ENCODE measurements at regions not wholly inside any gene's neighbourhood (a gene's known extent, or its start where the extent isn't known, plus 50 kb on each side); places are given as distances from the start of the nearest gene placed in this dataset.

DNA sequence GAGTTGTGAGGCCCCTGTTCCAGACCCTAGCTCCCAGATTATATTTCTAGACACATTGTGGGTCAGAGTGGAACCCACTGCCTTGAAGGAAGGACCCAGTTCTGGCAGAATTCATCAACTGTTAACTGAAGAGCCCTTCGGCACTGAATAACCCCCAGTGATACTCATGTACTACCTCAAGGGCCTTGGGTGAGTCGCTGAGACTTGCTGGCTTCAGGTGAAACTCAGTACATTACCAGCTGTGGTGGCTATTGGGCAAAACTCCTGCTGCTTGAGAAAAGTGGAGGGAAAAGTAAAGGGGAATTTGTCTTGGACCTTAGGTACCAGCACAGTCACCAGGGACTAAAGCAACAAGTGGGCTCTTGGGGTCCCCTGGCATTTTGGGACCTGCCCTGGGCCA lies 394.9 kb upstream of the EPHA3 start:
- H3K79me2 ChIP-seq (ENCODE audit: control insufficient read depth, insufficient read depth, low read length): no peaks in the 10 kb centered on the region
- TF ChIP-seq, protein P1, sequence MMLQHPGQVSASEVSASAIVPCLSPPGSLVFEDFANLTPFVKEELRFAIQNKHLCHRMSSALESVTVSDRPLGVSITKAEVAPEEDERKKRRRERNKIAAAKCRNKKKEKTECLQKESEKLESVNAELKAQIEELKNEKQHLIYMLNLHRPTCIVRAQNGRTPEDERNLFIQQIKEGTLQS (IDR thresholded peaks at IDR 0.05; ENCODE audit: borderline replicate concordance, extremely low read depth, low read depth, low read length): no peak
- no peak for TF ChIP-seq MEF2A (IDR thresholded peaks at IDR 0.05; ENCODE audit: insufficient read depth, low read depth, low read length)
- TF ChIP-seq, protein P2, sequence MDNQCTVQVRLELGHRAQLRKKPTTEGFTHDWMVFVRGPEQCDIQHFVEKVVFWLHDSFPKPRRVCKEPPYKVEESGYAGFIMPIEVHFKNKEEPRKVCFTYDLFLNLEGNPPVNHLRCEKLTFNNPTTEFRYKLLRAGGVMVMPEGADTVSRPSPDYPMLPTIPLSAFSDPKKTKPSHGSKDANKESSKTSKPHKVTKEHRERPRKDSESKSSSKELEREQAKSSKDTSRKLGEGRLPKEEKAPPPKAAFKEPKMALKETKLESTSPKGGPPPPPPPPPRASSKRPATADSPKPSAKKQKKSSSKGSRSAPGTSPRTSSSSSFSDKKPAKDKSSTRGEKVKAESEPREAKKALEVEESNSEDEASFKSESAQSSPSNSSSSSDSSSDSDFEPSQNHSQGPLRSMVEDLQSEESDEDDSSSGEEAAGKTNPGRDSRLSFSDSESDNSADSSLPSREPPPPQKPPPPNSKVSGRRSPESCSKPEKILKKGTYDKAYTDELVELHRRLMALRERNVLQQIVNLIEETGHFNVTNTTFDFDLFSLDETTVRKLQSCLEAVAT (IDR thresholded peaks at IDR 0.05): no peak
- no peak for FAIRE-seq
- WGBS (ENCODE audit: insufficient coverage, insufficient replicate concordance, low lambda C conversion rate, missing lambda C conversion rate): 0% methylated on average over 2 of the region's 2 CpGs
- no peak overlapping the region for H3K4me2 ChIP-seq (ENCODE audit: control insufficient read depth, insufficient read depth)
- in situ Hi-C loops (cut with MboI) (no loop called here), intact Hi-C loops (cut with micrococcal nuclease; ENCODE audit: unreplicated experiment) (no loop called here)
- no peaks in the 10 kb centered on the region for H3K27me3 ChIP-seq (replicated peaks in 1 of 2; ENCODE audit: control insufficient read depth in 2 of 2, insufficient read depth in 2 of 2, low read length in 1 of 2)
- ChIA-PET SMC1A (ENCODE audit: uncharacterized antibody, unreplicated experiment) (no interaction called here), RAD21 (ENCODE audit: unreplicated experiment) (no interaction called here), POLR2A (no interaction called here), CTCF (no interaction called here)
- no peak overlapping the region for H3K9ac ChIP-seq (ENCODE audit: control insufficient read depth, insufficient read depth, low read length)
- no TSS peak for BruUV-seq (replicated peaks)
- DNase-seq (ENCODE audit: low read depth, low spot score): no peak
- H3K4me3 ChIP-seq: no peak overlapping the region
- no peaks in the 10 kb centered on the region for H4K20me1 ChIP-seq (ENCODE audit: control insufficient read depth, insufficient read depth)
- ATAC-seq: no peak
- H2AFZ ChIP-seq (ENCODE audit: control insufficient read depth, low read depth, low read length): no peak overlapping the region
- H3K4me1 ChIP-seq (ENCODE audit: control insufficient read depth, insufficient read depth, low read length): no peaks in the 10 kb centered on the region
- H3K27ac ChIP-seq (ENCODE audit: control insufficient read depth, insufficient read depth): no peak overlapping the region
- H3K36me3 ChIP-seq (ENCODE audit: control insufficient read depth in 2 of 2, insufficient read depth in 2 of 2, low read length in 1 of 2): no peaks in the 10 kb centered on the region
- no peaks in the 10 kb centered on the region for H3K9me3 ChIP-seq (replicated peaks; ENCODE audit: control insufficient read depth, insufficient read depth, low read length)

DNA sequence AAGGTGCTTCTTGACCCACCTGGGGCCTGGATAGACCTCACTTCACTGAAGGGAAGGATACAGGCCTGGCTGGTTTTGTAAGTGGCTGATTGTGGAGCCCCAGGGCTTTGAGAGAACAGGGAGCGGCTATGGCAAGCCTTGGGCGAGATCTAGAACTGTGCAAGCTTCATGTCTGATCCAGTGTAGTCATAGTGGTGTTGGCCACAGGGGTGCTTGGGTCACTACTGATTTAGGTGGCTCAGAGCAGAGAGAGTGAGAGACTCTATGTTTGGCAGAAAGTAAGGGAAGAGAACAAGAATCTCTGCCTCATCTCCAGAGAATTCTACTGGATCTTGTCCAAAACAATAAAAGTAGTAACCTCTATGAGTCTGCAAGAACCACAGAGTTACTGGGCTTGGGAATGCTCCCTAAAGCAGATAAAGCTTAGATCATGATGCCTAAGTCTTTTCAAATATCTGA lies 394.2 kb upstream of the EPHA3 start:
- H3K36me3 ChIP-seq (ENCODE audit: control insufficient read depth in 2 of 2, insufficient read depth in 2 of 2, low read length in 1 of 2): no peaks in the 10 kb centered on the region
- no peaks in the 10 kb centered on the region for H3K79me2 ChIP-seq (ENCODE audit: control insufficient read depth, insufficient read depth, low read length)
- SMC1A ChIA-PET (ENCODE audit: uncharacterized antibody, unreplicated experiment): no interaction called here
- no peak overlapping the region for H3K9ac ChIP-seq (ENCODE audit: control insufficient read depth, insufficient read depth, low read length)
- H3K4me3 ChIP-seq: no peak overlapping the region
- H3K4me1 ChIP-seq (ENCODE audit: control insufficient read depth, insufficient read depth, low read length): no peaks in the 10 kb centered on the region
- no peak for FAIRE-seq
- H3K27ac ChIP-seq (ENCODE audit: control insufficient read depth, insufficient read depth): no peak overlapping the region
- no peak for DNase-seq (ENCODE audit: low read depth, low spot score)
- CTCF ChIA-PET: no interaction called here
- H3K4me2 ChIP-seq (ENCODE audit: control insufficient read depth, insufficient read depth): no peak overlapping the region
- no peaks in the 10 kb centered on the region for H4K20me1 ChIP-seq (ENCODE audit: control insufficient read depth, insufficient read depth)
- ATAC-seq: no peak
- RAD21 ChIA-PET (ENCODE audit: unreplicated experiment): no interaction called here
- 54% methylated on average over 2 of the region's 2 CpGs for WGBS (ENCODE audit: insufficient coverage, insufficient replicate concordance, low lambda C conversion rate, missing lambda C conversion rate)
- no peaks in the 10 kb centered on the region for H3K27me3 ChIP-seq (replicated peaks in 1 of 2; ENCODE audit: control insufficient read depth in 2 of 2, insufficient read depth in 2 of 2, low read length in 1 of 2)
- BruUV-seq (replicated peaks): no TSS peak
- POLR2A ChIA-PET: no interaction called here
- intact Hi-C loops (cut with micrococcal nuclease; ENCODE audit: unreplicated experiment): no loop called here
- no peaks in the 10 kb centered on the region for H3K9me3 ChIP-seq (replicated peaks; ENCODE audit: control insufficient read depth, insufficient read depth, low read length)
- H2AFZ ChIP-seq (ENCODE audit: control insufficient read depth, low read depth, low read length): no peak overlapping the region
- in situ Hi-C loops (cut with MboI): no loop called here
- TF ChIP-seq, protein P3, sequence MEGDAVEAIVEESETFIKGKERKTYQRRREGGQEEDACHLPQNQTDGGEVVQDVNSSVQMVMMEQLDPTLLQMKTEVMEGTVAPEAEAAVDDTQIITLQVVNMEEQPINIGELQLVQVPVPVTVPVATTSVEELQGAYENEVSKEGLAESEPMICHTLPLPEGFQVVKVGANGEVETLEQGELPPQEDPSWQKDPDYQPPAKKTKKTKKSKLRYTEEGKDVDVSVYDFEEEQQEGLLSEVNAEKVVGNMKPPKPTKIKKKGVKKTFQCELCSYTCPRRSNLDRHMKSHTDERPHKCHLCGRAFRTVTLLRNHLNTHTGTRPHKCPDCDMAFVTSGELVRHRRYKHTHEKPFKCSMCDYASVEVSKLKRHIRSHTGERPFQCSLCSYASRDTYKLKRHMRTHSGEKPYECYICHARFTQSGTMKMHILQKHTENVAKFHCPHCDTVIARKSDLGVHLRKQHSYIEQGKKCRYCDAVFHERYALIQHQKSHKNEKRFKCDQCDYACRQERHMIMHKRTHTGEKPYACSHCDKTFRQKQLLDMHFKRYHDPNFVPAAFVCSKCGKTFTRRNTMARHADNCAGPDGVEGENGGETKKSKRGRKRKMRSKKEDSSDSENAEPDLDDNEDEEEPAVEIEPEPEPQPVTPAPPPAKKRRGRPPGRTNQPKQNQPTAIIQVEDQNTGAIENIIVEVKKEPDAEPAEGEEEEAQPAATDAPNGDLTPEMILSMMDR (IDR thresholded peaks at IDR 0.05 in 2 of 3, conservative IDR thresholded peaks at IDR 0.05 in 1 of 3; ENCODE audit: control insufficient read depth in 2 of 3, extremely low read depth in 1 of 3, insufficient read depth in 1 of 3, low read depth in 3 of 3, low read length in 3 of 3): no peak
- TF ChIP-seq IKZF2 (IDR thresholded peaks at IDR 0.05): no peak
- TF ChIP-seq CBX3 (IDR thresholded peaks at IDR 0.05; ENCODE audit: borderline replicate concordance, low read depth): no peak
- TF ChIP-seq NFYB (IDR thresholded peaks at IDR 0.05; ENCODE audit: insufficient read depth, low read depth, low read length): no peak
- no peak for TF ChIP-seq POLR2AphosphoS5 (IDR thresholded peaks at IDR 0.05; ENCODE audit: low read length)
- TF ChIP-seq, protein P4, sequence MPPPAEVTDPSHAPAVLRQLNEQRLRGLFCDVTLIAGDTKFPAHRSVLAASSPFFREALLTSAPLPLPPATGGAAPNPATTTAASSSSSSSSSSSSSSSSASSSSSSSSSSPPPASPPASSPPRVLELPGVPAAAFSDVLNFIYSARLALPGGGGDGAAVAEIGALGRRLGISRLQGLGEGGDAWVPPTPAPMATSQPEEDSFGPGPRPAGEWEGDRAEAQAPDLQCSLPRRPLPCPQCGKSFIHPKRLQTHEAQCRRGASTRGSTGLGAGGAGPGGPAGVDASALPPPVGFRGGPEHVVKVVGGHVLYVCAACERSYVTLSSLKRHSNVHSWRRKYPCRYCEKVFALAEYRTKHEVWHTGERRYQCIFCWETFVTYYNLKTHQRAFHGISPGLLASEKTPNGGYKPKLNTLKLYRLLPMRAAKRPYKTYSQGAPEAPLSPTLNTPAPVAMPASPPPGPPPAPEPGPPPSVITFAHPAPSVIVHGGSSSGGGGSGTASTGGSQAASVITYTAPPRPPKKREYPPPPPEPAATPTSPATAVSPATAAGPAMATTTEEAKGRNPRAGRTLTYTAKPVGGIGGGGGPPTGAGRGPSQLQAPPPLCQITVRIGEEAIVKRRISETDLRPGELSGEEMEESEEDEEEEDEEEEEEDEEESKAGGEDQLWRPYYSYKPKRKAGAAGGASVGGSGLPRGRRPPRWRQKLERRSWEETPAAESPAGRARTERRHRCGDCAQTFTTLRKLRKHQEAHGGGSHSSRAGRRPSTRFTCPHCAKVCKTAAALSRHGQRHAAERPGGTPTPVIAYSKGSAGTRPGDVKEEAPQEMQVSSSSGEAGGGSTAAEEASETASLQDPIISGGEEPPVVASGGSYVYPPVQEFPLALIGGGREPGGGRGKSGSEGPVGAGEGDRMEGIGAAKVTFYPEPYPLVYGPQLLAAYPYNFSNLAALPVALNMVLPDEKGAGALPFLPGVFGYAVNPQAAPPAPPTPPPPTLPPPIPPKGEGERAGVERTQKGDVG (CRISPR knock-in tag; IDR thresholded peaks at IDR 0.05): no peak
- TF ChIP-seq FOXM1 (IDR thresholded peaks at IDR 0.05; ENCODE audit: low read depth, low read length): no peak
- TF ChIP-seq TAF1 (IDR thresholded peaks at IDR 0.05; ENCODE audit: borderline replicate concordance, low read depth, low read length): no peak

Measured in GM12878 (cell line).